SK-MEL-5 (cell line): ENCODE measurements at regions not wholly inside any gene's neighbourhood (a gene's known extent, or its start where the extent isn't known, plus 50 kb on each side); places are given as distances from the start of the nearest gene placed in this dataset.

ENCODE experiments used
- DNase-seq: peaks from one replicate; pipeline ENCODE4 v3.0.0-alpha.2; 2016; ENCODE audit warnings: low read depth, low spot score
- in situ Hi-C: cut with HindIII; loops from 2 replicates; pipeline ENCODE4 v1.10.0; 2016; ENCODE audit warnings: low sequenced_read_pairs, high pct_unique_total_duplicates, low pct_unique_long_range_greater_than_20kb

- in situ Hi-C loops = no loop called here
- DNase-seq = no peak
These were observed 103.1 kb upstream of the DYNLRB2 start for GRCh38 chr16:80437707-80438106.

DNA sequence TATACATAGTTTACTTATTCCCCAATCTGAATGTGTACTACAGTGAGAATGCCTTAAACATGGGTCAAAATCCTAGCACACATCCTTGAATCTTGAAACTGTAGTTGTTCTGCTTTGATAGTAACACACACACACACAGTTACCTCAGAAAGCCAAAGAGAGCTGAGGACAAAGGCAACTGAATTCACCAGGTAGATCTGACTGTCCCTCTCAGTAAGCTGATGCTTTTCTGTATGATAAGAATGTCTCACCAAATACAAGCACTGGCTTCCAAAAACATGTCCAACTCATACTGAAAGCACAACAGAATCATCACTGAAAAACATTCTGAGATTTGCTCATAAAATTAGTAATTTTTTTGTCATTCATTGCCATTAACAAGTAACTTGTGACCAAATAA is 104.3 kb upstream of the DYNLRB2 start:
- no peak for DNase-seq
- in situ Hi-C loops = no loop called here

GRCh38 chr16:80433623-80434022 is 107.2 kb upstream of the DYNLRB2 start:
- no peak for DNase-seq
- in situ Hi-C loops = no loop called here

DNA sequence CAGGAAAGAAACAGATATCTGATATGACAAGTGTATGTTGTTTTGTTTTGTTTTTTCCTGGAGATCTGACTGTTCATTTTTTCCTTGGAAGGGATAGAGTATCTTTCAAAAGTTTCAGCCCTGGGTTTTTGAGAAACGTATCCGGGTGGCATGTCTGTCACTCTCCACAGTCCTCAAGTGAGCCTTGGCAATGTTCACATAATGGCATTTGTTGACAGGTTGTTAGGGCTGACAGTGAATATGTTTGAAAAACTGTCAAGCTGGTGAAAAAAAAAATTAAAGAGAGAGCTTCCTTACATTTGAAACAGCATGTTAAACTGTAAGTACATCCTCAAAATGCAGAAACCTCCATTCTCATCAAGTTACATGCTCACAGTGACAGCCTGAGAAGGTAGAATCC is 113.0 kb upstream of the DYNLRB2 start:
- DNase-seq = no peak
- in situ Hi-C loops = no loop called here

- in situ Hi-C loops = no loop called here
- no peak for DNase-seq
These were observed 122.1 kb upstream of the DYNLRB2 start for GRCh38 chr16:80418517-80419355.

DNA sequence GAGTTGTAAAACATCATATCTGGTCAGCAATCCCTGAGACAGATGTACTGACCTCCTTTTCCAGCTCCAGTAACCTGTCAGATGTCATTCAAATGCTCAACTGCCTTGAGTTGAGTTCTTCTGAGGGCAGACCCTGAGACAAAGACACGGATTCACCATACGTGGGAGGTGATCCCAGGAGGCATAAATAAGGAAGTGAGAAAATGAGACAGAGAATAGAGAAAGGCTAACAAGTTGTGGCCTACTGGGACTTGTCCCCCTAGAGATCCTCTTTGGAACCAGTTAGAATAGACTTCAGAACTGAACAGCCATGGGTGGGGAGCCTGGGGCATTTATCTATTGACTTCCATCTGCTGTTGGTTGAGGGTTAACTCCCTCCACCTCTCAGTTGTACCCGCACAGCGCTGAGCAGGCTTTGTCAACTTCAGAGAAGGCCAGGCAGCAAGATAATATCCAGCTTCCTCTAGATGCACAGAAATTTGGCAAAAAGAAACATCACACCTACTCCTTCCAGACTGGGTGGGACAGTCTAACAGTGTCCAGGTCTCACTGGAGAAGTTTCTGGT is 123.0 kb upstream of the DYNLRB2 start:
- DNase-seq = no peak
- in situ Hi-C loops = no loop called here

DNA sequence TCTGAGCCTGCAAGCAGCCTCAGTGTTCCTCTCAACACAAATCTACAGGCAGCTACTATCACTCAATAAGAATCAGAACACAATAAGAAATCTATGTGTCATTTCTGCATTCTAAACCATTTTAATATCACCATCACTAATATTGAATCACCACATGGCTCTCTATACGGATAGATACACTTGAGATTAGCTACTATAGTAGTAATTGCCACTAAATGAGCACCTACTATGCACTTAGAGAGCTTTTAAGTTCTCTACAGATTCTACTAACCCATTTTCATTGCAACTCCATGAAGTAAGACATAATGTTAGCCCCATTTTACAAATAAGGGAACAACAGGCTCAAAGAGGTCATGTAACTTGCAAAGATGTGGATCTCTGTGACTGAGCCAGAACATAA is 132.8 kb upstream of the DYNLRB2 start:
- in situ Hi-C loops = no loop called here
- no peak for DNase-seq

DNA sequence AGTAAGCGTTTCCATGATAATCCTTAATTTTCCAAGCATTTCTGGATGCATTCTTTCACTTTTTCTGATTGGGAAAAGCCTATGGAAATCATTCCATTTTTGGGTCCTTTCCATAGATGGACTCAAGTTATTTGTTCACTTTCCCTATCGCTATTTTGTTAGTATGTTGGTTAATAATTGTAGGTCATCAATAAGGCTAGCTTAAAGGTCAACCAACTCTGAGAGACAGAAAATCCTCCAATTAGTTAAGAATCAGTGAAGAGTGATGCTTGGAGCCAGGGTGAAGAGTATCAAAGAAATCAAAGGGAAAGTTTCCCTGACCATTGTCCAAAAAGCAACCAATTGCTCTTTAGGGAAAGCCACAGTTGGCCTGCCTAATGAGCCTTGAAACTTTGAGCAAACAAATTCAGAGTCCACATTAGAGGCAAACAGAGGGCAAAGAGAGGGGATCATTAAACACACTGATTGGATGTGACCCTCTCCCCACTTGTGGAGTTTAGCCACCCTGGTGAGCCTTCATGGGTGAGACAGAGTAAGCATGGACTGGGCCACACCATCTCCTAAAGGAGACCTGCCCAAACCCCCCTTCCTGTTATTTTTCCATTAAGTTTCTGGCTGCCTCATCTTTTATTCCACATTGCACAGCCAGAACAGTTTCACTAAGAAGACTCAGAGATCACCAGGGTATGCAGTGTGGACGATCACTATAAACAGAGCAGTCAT is 133.4 kb upstream of the DYNLRB2 start:
- no peak for DNase-seq
- in situ Hi-C loops = no loop called here

DNA sequence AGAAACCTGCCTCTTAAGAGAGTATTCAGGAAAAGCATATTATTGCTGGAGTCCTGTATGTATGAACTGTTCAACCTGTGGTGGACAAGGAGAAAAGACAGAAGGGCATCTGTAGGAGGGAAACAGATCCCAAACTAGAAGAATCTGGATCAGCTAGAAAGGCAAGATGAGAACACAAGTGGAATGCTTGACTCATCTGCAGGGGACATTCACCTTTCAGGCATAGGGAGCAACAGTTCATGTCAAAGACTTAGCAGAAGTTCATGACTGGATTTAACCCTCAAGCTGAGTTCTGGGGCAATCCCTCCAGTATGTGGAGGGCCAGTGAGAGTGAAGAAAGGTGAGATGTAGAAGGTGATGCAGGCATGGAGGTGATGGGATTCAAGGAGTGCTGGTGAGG is 135.9 kb upstream of the DYNLRB2 start:
- in situ Hi-C loops = no loop called here
- no peak for DNase-seq

- no peak for DNase-seq
These were observed 136.9 kb upstream of the DYNLRB2 start for GRCh38 chr16:80403894-80404293.

GRCh38 chr16:80390871-80391489 is 149.8 kb upstream of the DYNLRB2 start:
- DNase-seq = no peak
- in situ Hi-C loops = no loop called here

More at GRCh38 chr16:80403894-80404293, 136.9 kb upstream of the DYNLRB2 start:
- in situ Hi-C loops = no loop called here

- in situ Hi-C loops = no loop called here
- DNase-seq = no peak
These were observed 150.7 kb upstream of the DYNLRB2 start for GRCh38 chr16:80390046-80390445.

DNA sequence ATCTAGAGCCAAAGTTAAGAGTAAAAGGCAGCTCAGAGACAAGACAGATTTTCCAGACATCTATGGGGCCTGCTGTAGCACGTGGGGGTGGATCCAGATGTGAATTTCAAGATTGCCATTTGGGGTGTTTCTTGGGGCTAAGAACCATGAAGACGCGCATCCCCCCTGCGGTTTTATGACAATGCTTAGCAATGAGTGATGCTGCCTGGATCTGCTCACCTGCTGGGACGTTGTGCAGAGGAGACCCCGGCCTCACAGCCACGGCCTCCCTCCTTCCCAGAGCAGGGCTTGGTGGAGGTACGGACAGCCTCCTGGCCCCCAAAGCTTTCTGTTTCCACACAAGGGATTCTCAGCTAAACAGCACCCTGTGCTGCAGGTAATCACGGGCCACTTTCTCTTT is 151.5 kb upstream of the DYNLRB2 start:
- no peak for DNase-seq
- in situ Hi-C loops = no loop called here

GRCh38 chr16:80387318-80387921 is 153.4 kb upstream of the DYNLRB2 start:
- no peak for DNase-seq

DNA sequence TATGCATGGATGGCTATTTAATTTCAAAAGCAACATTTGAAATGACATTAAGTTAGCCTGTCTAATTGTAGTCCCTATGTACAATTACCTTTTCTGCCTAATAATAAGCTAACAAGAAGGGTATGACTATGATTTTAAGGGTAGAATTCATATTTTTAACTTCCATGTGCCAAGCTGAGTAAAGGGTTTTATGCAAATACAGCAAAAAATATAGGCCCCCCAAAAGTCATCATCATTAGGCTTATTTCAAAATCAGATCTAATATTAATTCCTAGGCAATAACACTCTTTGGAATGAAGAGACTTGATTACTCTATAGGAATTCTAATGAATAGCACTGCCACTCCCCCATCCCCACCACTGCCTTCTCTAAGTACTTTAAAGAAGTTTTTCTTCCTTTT is 155.9 kb upstream of the DYNLRB2 start:
- in situ Hi-C loops = no loop called here
- no peak for DNase-seq

More at GRCh38 chr16:80387318-80387921, 153.4 kb upstream of the DYNLRB2 start:
- in situ Hi-C loops = no loop called here

DNA sequence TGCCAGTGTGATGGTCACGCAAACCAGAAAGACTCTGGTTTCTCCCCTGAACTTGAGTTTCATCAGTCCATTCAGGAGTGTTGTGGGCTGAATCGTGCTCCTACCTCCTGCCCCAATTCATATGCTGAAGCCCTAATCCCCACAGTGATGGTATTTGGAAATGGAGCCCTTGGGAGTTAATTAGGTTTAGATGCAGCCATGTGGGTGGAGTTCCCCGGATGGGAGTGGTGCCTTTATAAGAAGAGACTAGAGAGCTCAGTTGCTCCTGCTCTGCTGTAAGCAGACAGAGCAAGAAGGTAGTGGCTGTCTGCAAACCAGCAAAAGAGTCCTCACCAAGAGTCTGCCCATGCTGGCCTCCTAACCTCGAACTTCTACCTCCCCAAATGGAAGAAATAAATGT is 160.3 kb upstream of the DYNLRB2 start:
- in situ Hi-C loops = no loop called here
- no peak for DNase-seq

GRCh38 chr16:80377096-80377956 is 163.5 kb upstream of the DYNLRB2 start:
- DNase-seq = no peak
- in situ Hi-C loops = no loop called here
